Epithelial cell of esophagus (primary cell): ENCODE measurements at regions not wholly inside any gene's neighbourhood (a gene's known extent, or its start where the extent isn't known, plus 50 kb on each side); places are given as distances from the start of the nearest gene placed in this dataset.
A peak's percentile ranks its signal among the peaks of the same experiment; 100 is the strongest.
"Not testable (repeated sequence)": the region's sequence is repeated elsewhere in the genome, so short reads cannot be mapped to it uniquely, and the experiment has no call there.

Source experiments
- DNase-seq: peaks from one replicate; pipeline ENCODE4 v3.0.0; 2010; ENCODE audit warnings: low read depth
- H3K4me3 ChIP-seq: 2 replicates; pipeline ENCODE4 v1.5.1; 2011; ENCODE audit warnings: mild to moderate bottlenecking, low read length, control low read depth
- CTCF ChIP-seq: IDR thresholded peaks from 2 replicates; pipeline ENCODE4 v1.5.1; 2011; ENCODE audit warnings: low read depth, mild to moderate bottlenecking, low read length, control low read depth, inconsistent platforms; ENCODE audit not compliant: insufficient read depth; ENCODE audit errors: missing control alignments

DNA sequence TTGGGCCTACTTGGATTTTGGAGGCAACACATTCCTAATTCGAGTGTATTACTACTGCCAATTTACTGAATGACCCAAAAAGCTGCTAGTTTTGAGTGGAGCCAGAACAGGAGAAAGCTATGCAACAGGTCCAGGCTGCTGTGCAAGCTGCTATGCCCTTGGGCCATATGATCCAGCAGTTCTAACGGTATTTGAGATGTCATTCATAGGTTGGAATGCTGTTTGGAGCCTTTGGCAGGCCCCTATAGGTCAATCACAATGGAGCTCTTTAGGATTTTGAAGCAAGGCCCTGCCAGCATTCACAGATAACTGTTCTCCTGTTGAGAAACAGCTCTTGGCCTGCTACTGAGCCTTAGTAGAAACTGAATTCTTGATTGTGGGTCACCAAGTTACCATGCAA lies 368.7 kb downstream of the CDH19 start:
- no peak overlapping the region for H3K4me3 ChIP-seq
- TF ChIP-seq CTCF, result no peak
- no peak for DNase-seq

- peak; percentile 73 for DNase-seq
- no peak for TF ChIP-seq CTCF
- no peak overlapping the region for H3K4me3 ChIP-seq
Observed at GRCh38 chr18:66226782-66227181, 377.1 kb downstream of the CDH19 start.

GRCh38 chr18:66223317-66223716 lies 380.6 kb downstream of the CDH19 start:
- DNase-seq, H3K4me3 ChIP-seq: not testable (repeated sequence)

GRCh38 chr18:66222174-66222573 lies 381.7 kb downstream of the CDH19 start:
- no peak for DNase-seq
- TF ChIP-seq CTCF, result no peak
- H3K4me3 ChIP-seq, result no peak overlapping the region

- no peak for TF ChIP-seq CTCF
- no peak for DNase-seq
- H3K4me3 ChIP-seq, result no peak overlapping the region
Observed at GRCh38 chr18:66219817-66220216, 384.1 kb downstream of the CDH19 start.

DNA sequence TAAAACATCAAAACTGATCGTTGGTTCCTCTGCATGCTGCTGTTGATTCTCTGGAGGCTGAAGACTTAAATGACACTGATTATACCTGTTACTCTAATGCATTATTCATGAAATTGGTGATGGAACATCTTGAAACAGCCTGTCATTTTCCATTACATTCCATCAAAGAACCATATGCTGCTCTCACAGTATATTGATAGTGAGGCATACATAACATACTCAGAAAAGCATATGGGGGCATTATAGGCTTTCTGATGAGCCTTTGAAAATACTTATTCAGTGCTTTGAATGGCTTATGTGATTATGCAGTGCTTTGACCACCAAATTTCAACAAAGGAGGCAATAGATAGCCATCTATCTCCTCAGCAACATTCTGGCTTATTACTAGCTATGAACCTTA lies 392.1 kb downstream of the CDH19 start:
- H3K4me3 ChIP-seq, result no peak overlapping the region
- TF ChIP-seq CTCF, result no peak
- DNase-seq, result no peak

DNA sequence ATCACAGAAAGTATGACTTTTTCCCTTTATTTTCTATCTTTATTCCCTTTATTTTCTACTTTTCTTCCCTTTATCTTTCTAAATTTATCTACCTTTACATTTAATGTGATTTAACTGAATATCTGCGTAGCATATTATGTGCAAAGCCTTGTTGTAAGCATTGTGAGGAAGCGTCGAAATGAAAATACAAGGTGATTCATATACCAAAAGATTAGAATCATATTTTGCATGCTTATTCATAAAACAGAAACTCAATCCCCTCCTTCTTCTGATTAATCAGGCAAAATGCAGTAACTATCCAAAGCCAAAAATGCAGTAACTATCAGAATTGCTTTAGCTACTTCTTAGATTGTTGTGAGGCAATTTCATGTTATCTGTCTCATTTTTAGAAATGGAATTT lies 393.0 kb downstream of the CDH19 start:
- no peak for TF ChIP-seq CTCF
- H3K4me3 ChIP-seq, result no peak overlapping the region
- no peak for DNase-seq

DNA sequence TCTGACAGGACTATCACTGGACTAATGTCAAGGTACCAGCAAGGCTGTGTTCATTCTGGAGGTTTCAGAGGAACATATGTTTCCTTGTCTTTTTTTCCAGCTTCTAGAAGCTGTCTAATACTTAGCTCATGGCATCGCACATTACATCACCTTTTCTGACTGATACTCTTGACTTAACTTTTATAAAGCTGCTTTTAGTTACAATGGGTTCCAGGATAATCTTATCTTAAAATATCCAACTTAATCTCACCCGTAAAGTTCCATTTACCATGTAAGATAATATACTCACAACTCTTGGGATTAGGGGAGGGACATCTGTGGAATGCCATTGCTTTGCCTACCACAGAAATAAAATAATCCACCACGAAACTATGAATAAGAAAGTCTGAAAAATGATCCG lies 394.2 kb downstream of the CDH19 start:
- no peak for DNase-seq
- no peak for TF ChIP-seq CTCF
- no peak overlapping the region for H3K4me3 ChIP-seq
